HUES64 (cell line): ENCODE measurements at regions not wholly inside any gene's neighbourhood (a gene's known extent, or its start where the extent isn't known, plus 50 kb on each side); places are given as distances from the start of the nearest gene placed in this dataset.
"Not testable (repeated sequence)": the region's sequence is repeated elsewhere in the genome, so short reads cannot be mapped to it uniquely, and the experiment has no call there.

Experiments used
- H3K27ac ChIP-seq: 2 replicates; pipeline ENCODE4 v1.7.0; 2013; ENCODE audit warnings: low read depth, low read length, inconsistent platforms
- H3K27me3 ChIP-seq: 2 replicates; pipeline ENCODE4 v1.6.1; 2013; ENCODE audit warnings: mild to moderate bottlenecking, low read length; ENCODE audit not compliant: insufficient read depth
- H3K36me3 ChIP-seq: 2 replicates; pipeline ENCODE4 v1.6.1; 2013; ENCODE audit warnings: mild to moderate bottlenecking, low read length; ENCODE audit not compliant: insufficient read depth
- H3K4me1 ChIP-seq: 2 replicates; pipeline ENCODE4 v1.6.1; 2013; ENCODE audit warnings: mild to moderate bottlenecking, low read length, moderate library complexity; ENCODE audit not compliant: insufficient read depth
- H3K4me3 ChIP-seq: 2 replicates; pipeline ENCODE4 v1.5.1; 2013; ENCODE audit warnings: mild to moderate bottlenecking, low read length, moderate library complexity
- H3K9ac ChIP-seq: 2 replicates; pipeline ENCODE4 v1.6.1; 2013; ENCODE audit warnings: mild to moderate bottlenecking, low read depth, low read length
- H3K9me3 ChIP-seq: 2 replicates; pipeline ENCODE4 v1.6.1; 2013; ENCODE audit warnings: low read depth, low read length; ENCODE audit not compliant: insufficient read depth
- WGBS: fragments of 150-250, 120-280 bp; methylation state at CpG from one replicate; pipeline ENCODE4 v1.1.7; 2013; ENCODE audit warnings: missing lambda C conversion rate; 5-methylcytosine and 5-hydroxymethylcytosine counted together

DNA sequence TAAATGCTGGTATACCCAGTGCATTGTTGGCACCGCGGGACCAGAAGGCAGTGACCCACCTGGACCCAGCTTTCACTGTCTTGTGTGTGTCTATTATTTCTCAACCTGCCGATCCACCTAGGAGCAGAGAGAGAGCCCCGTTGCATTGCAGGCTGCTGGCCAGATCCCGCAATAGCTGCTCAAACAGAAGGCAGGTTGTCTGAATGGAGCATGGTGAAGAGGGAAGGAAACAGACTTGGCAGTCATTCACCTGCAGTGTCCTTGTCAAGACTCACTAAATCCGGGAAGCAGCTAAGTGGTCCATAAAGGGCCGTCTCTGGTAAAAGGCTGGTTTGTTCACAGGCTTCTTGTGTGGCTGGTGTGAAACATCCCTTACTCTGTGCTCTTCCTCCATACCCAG is 552.6 kb upstream of the CDH5 start:
- not testable (repeated sequence) for H3K4me3 ChIP-seq, H3K9ac ChIP-seq, H3K9me3 ChIP-seq, H3K36me3 ChIP-seq, H3K27ac ChIP-seq, H3K27me3 ChIP-seq
- H3K4me1 ChIP-seq: peaks cover 15% of the 10 kb centered on the region
- 91% methylated on average over 7 of the region's 7 CpGs for WGBS

DNA sequence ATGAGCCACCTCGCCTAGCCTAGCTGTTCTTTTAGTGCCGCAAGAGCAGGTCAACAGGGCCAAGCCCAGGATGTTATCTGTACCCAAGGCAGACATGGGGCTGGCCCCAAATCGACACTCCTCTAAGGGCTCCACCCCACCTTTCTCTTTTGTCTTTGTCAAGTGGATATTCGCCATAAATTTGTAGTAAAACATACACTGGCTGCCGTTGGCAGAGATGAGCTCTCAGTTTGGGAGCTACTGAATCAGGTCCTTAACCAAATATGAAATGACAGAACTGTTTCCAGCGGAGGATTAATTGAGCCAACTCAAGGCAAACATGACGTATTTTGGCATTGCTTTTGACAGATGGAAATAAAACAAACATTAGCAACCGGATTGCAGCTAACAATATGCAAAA is 556.9 kb upstream of the CDH5 start:
- H3K9ac ChIP-seq: no peak overlapping the region
- no peaks in the 10 kb centered on the region for H3K36me3 ChIP-seq
- no peaks in the 10 kb centered on the region for H3K4me1 ChIP-seq
- H3K9me3 ChIP-seq: no peaks in the 10 kb centered on the region
- H3K4me3 ChIP-seq: no peak overlapping the region
- no peak overlapping the region for H3K27ac ChIP-seq
- no peaks in the 10 kb centered on the region for H3K27me3 ChIP-seq
- 92% methylated on average over 8 of the region's 8 CpGs for WGBS

DNA sequence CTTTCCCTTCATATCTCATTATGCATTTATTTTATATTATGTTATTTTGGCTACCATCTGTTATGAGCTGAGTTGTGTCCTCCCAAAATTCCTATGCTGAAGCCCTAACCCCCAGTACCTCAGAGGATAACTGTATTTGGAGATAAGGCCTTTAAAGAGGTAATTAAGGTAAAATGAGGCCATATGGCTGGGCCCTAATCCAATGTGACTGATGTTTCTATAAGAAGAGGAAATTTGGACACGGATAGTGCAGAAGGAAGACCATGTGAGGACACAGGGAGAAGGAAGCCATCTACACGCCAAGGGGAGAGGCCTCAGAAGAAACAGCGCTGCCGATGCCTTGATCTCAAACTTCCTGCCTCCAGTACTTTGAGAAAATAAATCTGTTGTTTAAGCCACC is 557.7 kb upstream of the CDH5 start:
- Histone ChIP-seq H3K36me3 (no peaks in the 10 kb centered on the region), H3K4me3 (no peak overlapping the region), H3K4me1 (no peaks in the 10 kb centered on the region), H3K9ac (no peak overlapping the region), H3K9me3 (no peaks in the 10 kb centered on the region), H3K27me3 (no peaks in the 10 kb centered on the region), H3K27ac (no peak overlapping the region)
- WGBS: 97% methylated on average over 4 of the region's 4 CpGs

DNA sequence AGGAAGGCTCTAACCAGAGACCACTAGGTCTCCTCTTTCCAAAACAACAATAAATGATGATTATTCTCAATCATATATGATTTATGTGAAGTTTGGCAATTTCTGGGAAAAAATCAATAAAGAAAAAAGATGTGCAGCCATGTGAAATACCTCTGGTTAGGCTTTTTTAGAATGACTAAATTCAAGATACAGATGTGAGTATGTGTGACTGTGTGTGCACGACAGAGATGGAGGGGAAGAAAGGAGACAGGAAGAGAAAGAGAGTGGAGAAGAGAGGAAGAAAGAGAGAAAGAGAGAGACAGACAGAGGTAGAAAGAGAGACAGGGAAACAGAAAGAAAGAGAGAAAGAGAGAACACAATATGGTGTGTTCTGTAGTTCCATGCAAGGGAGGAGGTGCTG is 558.6 kb upstream of the CDH5 start:
- Histone ChIP-seq H3K27me3 (no peaks in the 10 kb centered on the region), H3K4me3 (no peak overlapping the region), H3K9me3 (no peaks in the 10 kb centered on the region), H3K27ac (no peak overlapping the region), H3K4me1 (no peaks in the 10 kb centered on the region), H3K36me3 (no peaks in the 10 kb centered on the region), H3K9ac (no peak overlapping the region)
- WGBS: 90% methylated on average over 1 of the region's 1 CpG

DNA sequence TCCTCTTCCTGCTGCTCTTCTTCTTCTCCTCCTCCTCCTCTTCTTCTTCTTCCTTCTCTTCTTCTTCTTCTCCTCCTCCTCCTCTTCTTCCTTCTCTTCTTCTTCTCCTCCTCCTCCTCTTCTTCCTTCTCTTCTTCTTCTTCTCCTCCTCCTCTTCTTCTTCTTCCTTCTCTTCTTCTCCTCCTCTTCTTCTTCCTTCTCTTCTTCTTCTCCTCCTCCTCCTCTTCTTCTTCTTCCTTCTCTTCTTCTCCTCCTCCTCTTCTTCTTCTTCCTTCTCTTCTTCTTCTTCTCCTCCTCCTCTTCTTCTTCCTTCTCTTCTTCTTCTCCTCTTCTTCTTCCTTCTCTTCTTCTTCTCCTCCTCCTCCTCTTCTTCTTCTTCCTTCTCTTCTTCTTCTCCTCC is 560.8 kb upstream of the CDH5 start:
- not testable (repeated sequence) for H3K27me3 ChIP-seq, H3K4me1 ChIP-seq, H3K27ac ChIP-seq, H3K9ac ChIP-seq, H3K4me3 ChIP-seq, H3K9me3 ChIP-seq, H3K36me3 ChIP-seq

DNA sequence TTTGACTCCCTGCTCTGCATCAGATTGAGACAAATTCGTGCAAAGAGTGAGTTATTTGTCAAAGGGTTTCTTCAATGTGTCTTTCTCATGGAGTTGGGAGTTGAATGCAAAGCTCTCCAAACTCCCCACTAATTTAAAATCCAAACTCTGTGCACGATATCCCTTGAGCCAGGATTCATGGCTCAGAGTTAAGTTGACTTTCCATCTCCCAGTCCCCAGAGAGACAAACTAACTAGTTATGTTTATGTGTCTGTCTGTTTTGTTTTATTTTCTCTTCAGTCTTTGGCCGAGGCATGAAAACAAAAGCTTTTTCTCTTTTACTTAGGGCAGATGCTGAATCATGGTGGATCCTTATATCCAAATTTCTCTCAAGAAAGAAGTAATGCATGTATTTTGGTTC is 570.0 kb upstream of the CDH5 start:
- no peaks in the 10 kb centered on the region for H3K36me3 ChIP-seq
- H3K4me3 ChIP-seq: no peak overlapping the region
- H3K4me1 ChIP-seq: no peaks in the 10 kb centered on the region
- H3K27ac ChIP-seq: no peak overlapping the region
- H3K27me3 ChIP-seq: no peaks in the 10 kb centered on the region
- H3K9me3 ChIP-seq: no peaks in the 10 kb centered on the region
- 91% methylated on average over 3 of the region's 3 CpGs for WGBS
- no peak overlapping the region for H3K9ac ChIP-seq

DNA sequence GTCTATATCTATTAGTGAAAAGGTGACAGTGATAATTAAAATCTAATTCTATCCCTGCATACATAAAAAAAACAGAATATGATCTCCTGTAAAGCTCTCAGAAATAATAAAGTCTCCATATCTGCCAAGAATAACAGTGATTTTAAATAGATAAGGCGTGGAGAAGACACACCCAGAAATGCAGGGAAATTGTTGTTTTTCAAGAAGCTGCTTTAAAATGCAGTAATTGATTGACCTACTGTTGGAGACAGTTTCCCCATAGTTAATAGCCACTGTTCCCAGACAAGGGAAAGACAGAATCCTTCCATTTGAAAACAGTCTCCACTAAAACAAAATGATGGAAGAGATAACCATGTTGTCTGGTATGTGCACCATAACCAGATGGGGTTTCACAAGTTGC is 571.5 kb upstream of the CDH5 start:
- Histone ChIP-seq H3K27ac (no peak overlapping the region), H3K4me3 (no peak overlapping the region), H3K9ac (no peak overlapping the region), H3K36me3 (no peaks in the 10 kb centered on the region), H3K4me1 (no peaks in the 10 kb centered on the region), H3K9me3 (no peaks in the 10 kb centered on the region), H3K27me3 (no peaks in the 10 kb centered on the region)
- WGBS: 93% methylated on average over 1 of the region's 1 CpG

DNA sequence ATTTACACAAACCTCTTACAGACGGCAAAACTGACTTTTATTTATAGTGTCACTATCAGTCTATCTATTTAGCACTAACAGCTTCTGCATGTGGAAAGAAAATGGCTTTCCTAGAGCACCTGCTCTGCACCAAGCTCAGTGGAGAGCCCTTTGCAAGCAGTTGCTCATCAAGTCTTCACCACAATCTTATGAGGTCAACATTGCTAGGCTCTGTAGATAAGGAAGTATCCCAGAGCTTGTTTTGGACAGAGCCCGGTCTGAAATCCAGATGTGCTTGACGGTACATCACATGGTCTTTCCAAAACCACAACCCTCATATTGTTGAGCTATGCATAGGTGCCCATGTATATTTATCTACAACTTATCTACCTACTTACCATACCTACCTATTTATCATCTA is 572.7 kb upstream of the CDH5 start:
- 97% methylated on average over 3 of the region's 3 CpGs for WGBS
- Histone ChIP-seq H3K27me3 (no peaks in the 10 kb centered on the region), H3K9me3 (no peaks in the 10 kb centered on the region), H3K9ac (no peak overlapping the region), H3K27ac (no peak overlapping the region), H3K36me3 (no peaks in the 10 kb centered on the region), H3K4me3 (no peak overlapping the region), H3K4me1 (no peaks in the 10 kb centered on the region)

DNA sequence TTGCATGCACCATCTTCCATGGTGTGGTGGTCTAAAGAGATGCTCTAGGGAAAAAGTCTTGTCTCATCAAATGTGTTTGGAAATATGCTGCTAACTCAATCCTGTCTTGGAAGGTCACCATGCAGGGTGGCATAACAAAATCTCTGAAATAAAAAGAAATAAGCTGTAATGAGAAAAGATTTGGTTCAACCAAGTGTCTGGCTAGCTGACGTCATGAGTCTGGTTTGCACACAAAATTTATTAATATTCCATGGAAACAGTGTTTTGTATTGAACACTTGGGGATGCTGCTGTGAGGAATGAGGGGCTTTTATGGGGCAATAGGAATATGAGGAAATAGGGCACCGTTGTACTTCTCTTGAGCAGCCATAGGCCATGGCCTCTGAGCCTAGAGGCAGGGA is 575.7 kb upstream of the CDH5 start:
- no peaks in the 10 kb centered on the region for H3K27me3 ChIP-seq
- no peak overlapping the region for H3K9ac ChIP-seq
- H3K4me3 ChIP-seq: no peak overlapping the region
- H3K36me3 ChIP-seq: no peaks in the 10 kb centered on the region
- no peak overlapping the region for H3K27ac ChIP-seq
- 88% methylated on average over 2 of the region's 2 CpGs for WGBS
- H3K9me3 ChIP-seq: no peaks in the 10 kb centered on the region
- no peaks in the 10 kb centered on the region for H3K4me1 ChIP-seq

DNA sequence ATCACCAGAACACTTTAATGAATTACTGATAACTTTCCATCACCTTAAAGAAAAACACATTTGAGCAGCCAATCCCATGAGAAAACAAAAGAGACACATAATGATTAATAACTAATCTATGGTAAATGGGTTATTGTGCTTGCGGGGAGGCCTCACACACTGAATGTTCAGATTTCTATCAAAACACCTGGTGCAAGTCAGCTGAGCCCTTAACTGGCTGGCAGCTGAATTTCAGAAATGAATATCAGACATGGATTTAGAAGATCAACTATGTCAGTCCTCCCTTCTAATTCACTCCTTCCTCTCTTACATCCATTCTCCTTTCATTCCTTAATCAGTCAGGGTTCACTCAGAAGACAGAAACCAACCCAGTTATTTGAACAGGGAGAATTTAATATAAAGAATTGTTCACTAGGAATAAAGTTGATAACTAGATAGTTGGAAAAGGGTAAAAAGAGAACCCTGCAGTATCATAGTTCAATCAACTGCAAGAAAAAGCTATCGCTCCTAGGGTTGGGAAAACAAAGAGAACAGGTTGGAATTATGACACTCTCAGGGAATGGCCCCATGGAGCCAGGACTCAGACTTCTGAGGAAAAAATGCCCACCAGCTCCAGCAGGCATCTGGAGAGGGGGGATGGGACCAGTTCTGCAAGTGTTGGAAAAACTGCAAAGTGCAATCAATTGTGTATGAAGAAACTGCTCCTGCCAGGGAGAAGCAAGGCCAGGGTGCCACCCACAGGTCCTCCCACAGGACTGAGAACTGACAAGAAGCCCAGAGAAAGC is 577.1 kb upstream of the CDH5 start:
- no peaks in the 10 kb centered on the region for H3K27me3 ChIP-seq
- H3K9ac ChIP-seq: no peak overlapping the region
- H3K36me3 ChIP-seq: no peaks in the 10 kb centered on the region
- H3K4me1 ChIP-seq: no peaks in the 10 kb centered on the region
- no peaks in the 10 kb centered on the region for H3K9me3 ChIP-seq
- 89% methylated on average over 2 of the region's 2 CpGs for WGBS
- H3K27ac ChIP-seq: no peak overlapping the region
- H3K4me3 ChIP-seq: no peak overlapping the region

DNA sequence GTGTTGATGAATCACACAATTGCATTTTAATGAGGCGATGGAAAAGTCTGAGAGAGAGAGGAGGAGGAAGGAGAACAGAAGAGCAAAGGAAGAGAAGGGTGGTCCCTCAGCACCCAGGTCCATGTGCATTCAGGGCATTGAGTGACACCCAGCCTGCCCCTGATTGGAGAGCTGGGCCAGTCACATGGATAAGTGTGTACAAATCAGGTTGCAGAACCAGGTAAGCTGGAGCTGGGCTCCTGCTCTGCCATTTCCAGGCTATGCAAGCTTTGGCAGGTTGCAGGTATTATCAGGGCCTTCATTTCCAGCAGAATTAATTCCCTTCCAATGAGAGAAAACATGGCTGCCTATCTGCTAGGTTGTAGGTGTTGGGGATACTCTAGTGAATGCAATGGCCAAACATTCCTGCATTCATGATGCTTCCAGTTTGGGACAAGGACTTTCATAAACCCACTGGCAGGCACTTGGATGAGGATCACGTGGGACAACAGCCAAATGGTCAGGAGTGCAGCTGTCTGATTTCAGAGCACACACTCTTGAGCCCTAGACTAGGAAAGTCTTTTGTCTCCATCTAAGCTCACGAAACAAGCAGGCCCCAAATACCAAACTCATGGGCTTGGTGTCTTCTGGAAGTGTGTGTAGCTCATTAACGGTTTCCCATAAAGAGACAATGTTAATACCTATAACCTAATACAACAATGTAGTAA is 577.9 kb upstream of the CDH5 start:
- H3K27ac ChIP-seq: no peak overlapping the region
- H3K4me3 ChIP-seq: no peak overlapping the region
- no peaks in the 10 kb centered on the region for H3K36me3 ChIP-seq
- no peaks in the 10 kb centered on the region for H3K4me1 ChIP-seq
- H3K9ac ChIP-seq: no peak overlapping the region
- 89% methylated on average over 4 of the region's 4 CpGs for WGBS
- no peaks in the 10 kb centered on the region for H3K27me3 ChIP-seq
- H3K9me3 ChIP-seq: no peaks in the 10 kb centered on the region
